Neural progenitor cell (in vitro differentiated cells): ENCODE measurements at regions not wholly inside any gene's neighbourhood (a gene's known extent, or its start where the extent isn't known, plus 50 kb on each side); places are given as distances from the start of the nearest gene placed in this dataset.

Experiments used
- EZH2 ChIP-seq: fragments of 200-600 bp; sonication (generic); IDR thresholded peaks from 2 replicates; pipeline ENCODE4 v1.6.1; 2017; ENCODE audit warnings: antibody characterized with exemption, mild to moderate bottlenecking, moderate library complexity
- TF ChIP-seq, protein P1 (sequence below): fragments of 200-600 bp; sonication (generic); IDR thresholded peaks from 2 replicates; pipeline ENCODE4 v1.5.1; 2017; ENCODE audit warnings: antibody characterized with exemption, mild to moderate bottlenecking

DNA sequence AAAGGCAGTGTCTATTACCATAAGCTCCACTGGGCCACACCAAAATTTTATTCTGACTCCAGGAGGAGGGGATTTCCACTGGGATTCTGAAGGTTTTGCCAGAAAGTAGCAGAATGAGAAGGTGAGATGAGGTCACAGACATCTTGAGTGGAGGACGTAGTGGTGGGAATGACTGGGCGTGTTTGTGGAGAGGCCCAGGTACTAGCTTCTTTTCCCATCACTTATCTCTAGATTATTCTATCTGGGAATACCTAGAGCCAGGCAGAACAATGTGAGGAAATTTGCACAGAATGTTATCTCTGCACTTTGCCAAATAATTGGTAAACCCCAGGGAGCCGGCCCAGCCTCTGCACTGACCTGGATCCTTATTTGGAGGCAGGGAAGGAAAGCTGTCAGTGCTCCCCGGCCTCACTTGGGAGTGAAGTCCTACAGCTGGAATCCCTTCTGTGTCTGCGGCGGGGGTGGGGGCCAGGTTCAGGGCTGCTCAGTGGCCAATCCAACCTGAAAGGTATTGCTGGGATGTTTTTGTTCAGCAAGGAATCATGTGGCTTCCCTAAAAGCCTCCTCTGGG, 129.4 kb downstream of the C12orf75 start:
- TF ChIP-seq, protein P1, sequence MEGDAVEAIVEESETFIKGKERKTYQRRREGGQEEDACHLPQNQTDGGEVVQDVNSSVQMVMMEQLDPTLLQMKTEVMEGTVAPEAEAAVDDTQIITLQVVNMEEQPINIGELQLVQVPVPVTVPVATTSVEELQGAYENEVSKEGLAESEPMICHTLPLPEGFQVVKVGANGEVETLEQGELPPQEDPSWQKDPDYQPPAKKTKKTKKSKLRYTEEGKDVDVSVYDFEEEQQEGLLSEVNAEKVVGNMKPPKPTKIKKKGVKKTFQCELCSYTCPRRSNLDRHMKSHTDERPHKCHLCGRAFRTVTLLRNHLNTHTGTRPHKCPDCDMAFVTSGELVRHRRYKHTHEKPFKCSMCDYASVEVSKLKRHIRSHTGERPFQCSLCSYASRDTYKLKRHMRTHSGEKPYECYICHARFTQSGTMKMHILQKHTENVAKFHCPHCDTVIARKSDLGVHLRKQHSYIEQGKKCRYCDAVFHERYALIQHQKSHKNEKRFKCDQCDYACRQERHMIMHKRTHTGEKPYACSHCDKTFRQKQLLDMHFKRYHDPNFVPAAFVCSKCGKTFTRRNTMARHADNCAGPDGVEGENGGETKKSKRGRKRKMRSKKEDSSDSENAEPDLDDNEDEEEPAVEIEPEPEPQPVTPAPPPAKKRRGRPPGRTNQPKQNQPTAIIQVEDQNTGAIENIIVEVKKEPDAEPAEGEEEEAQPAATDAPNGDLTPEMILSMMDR = no peak
- TF ChIP-seq EZH2 = no peak
